Gastroesophageal sphincter (tissue), 4 donors: ENCODE measurements at regions not wholly inside any gene's neighbourhood (a gene's known extent, or its start where the extent isn't known, plus 50 kb on each side); places are given as distances from the start of the nearest gene placed in this dataset.

ENCODE experiments used
- ATAC-seq: fragments of 150-250 bp; one replicate; pipeline ENCODE4 v1.9.1; 2016; ENCODE audit warnings: mild to moderate bottlenecking, moderate library complexity
- H3K27ac ChIP-seq, 4 donors: fragments of 200-600 bp; sonication (generic) in 3 of 4; 1 replicate in 3 of 4; 2 replicates in 1 of 4; pipeline ENCODE4 v1.5.1; 2016 to 2019
- H3K27me3 ChIP-seq: fragments of 200-600 bp; sonication (generic); one replicate; pipeline ENCODE4 v1.5.1; 2019
- H3K36me3 ChIP-seq, 2 donors: fragments of 200-600 bp; sonication (generic); one replicate each; pipeline ENCODE4 v1.5.1; 2019; ENCODE audit warnings: control low read depth in 1 of 2
- H3K4me1 ChIP-seq, 3 donors: fragments of 200-600 bp; sonication (generic); 1 replicate in 2 of 3; 2 replicates in 1 of 3; pipeline ENCODE4 v1.5.1; 2016 to 2019; ENCODE audit warnings: control low read depth in 2 of 3
- H3K4me3 ChIP-seq, 2 donors: fragments of 200-600 bp; sonication (generic); one replicate each; pipeline ENCODE4 v1.5.1; 2019; ENCODE audit warnings: mild to moderate bottlenecking in 1 of 2, moderate library complexity in 1 of 2
- H3K9me3 ChIP-seq, 3 donors: fragments of 200-600 bp; sonication (generic); one replicate each; pipeline ENCODE4 v1.5.1; 2017 to 2019; ENCODE audit warnings: control low read depth in 2 of 3
- CTCF ChIP-seq, 4 experiments: fragments of 200-600 bp in 2 of 4; fragments of 450-650 bp in 2 of 4; sonication (generic) in 1 of 4; IDR thresholded peaks; one replicate each; pipeline ENCODE4 v1.5.1; 2017 to 2019; ENCODE audit warnings: antibody characterized with exemption in 4 of 4, mild to moderate bottlenecking in 2 of 4, moderate library complexity in 2 of 4
- EP300 ChIP-seq: sonication (generic); formaldehyde crosslinking; IDR thresholded peaks from one replicate; pipeline ENCODE4 v1.6.1; 2017; ENCODE audit warnings: antibody characterized with exemption, mild to moderate bottlenecking
- POLR2A ChIP-seq, 2 donors: fragments of 450-650 bp; IDR thresholded peaks; one replicate each; pipeline ENCODE4 v1.6.1; 2017; ENCODE audit warnings: antibody characterized with exemption in 2 of 2, mild to moderate bottlenecking in 2 of 2, moderate library complexity in 1 of 2
- POLR2AphosphoS5 ChIP-seq: sonication (generic); formaldehyde crosslinking; IDR thresholded peaks from one replicate; pipeline ENCODE4 v1.6.1; 2017; ENCODE audit warnings: antibody characterized with exemption
- WGBS, 2 donors: methylation state at CpG; one replicate each; pipeline ENCODE4 v1.1.5; 2018; ENCODE audit warnings: low coverage in 1 of 2; 5-methylcytosine and 5-hydroxymethylcytosine counted together

- TF ChIP-seq CTCF (IDR thresholded peaks at IDR 0.05) = no peak
- TF ChIP-seq POLR2A (IDR thresholded peaks at IDR 0.05) = no peak
- Histone ChIP-seq H3K27me3 (no peaks in the 10 kb centered on the region), H3K27ac (no peak overlapping the region), H3K4me1 (peaks cover 0 to 10% (median 0%) of the 10 kb centered on the region in 3 donors), H3K36me3 (no peaks in the 10 kb centered on the region), H3K9me3 (no peaks in the 10 kb centered on the region), H3K4me3 (no peak overlapping the region)
- no peak for ATAC-seq
- 74 to 94% methylated on average over 2 of the region's 2 CpGs for WGBS, 2 donors
Measured at GRCh38 chr2:206875701-206876100, 63.6 kb upstream of the CPO start.

GRCh38 chr2:206876216-206876860 is 63.0 kb upstream of the CPO start:
- H3K27ac ChIP-seq = no peak overlapping the region
- no peaks in the 10 kb centered on the region for H3K27me3 ChIP-seq
- 27 to 57% methylated on average over 2 to 6 of the region's 7 CpGs for WGBS, 2 donors
- ATAC-seq = no peak
- peaks cover 0 to 10% (median 0%) of the 10 kb centered on the region in 3 donors for H3K4me1 ChIP-seq
- no peak for TF ChIP-seq POLR2A (IDR thresholded peaks at IDR 0.05)
- TF ChIP-seq POLR2AphosphoS5 = no peak
- TF ChIP-seq EP300 = no peak
- TF ChIP-seq CTCF (IDR thresholded peaks at IDR 0.05) = no peak
- H3K9me3 ChIP-seq = no peaks in the 10 kb centered on the region
- H3K4me3 ChIP-seq = no peak overlapping the region
- H3K36me3 ChIP-seq = no peaks in the 10 kb centered on the region

GRCh38 chr2:206881708-206882410 is 57.5 kb upstream of the CPO start:
- Histone ChIP-seq H3K9me3 (no peaks in the 10 kb centered on the region), H3K4me1 (no peaks in the 10 kb centered on the region), H3K36me3 (no peaks in the 10 kb centered on the region), H3K4me3 (no peak overlapping the region), H3K27ac (no peak overlapping the region), H3K27me3 (no peaks in the 10 kb centered on the region)
- TF ChIP-seq CTCF (IDR thresholded peaks at IDR 0.05) (no peak), POLR2A (IDR thresholded peaks at IDR 0.05) (no peak), POLR2AphosphoS5 (no peak), EP300 (no peak)
- no peak for ATAC-seq
- WGBS, 2 donors = 62 to 67% methylated on average over 10 to 11 of the region's 11 CpGs

DNA sequence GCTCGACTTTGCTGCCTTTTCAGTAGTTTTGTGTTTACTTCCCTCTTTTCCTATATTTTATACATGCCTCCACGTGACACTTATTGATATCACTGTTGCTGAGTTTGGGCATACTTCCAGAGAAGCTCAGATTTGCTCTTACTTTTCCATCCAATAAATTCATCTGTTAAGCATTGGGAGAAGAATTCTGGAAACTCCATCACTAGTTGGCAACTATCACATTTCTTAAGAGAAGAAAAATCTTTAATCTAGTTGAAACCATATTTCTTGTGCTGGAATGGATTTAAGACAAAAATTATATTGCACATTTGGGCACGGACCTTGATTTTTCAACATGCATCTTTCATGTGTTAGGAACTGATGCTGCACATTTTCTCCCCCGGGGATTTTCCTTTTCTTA is 52.6 kb upstream of the CPO start:
- no peak for ATAC-seq
- Histone ChIP-seq H3K36me3 (no peaks in the 10 kb centered on the region), H3K27me3 (no peaks in the 10 kb centered on the region), H3K4me3 (no peak overlapping the region), H3K27ac (no peak overlapping the region), H3K9me3 (no peaks in the 10 kb centered on the region), H3K4me1 (no peaks in the 10 kb centered on the region)
- no peak for TF ChIP-seq POLR2AphosphoS5
- no peak for TF ChIP-seq POLR2A (IDR thresholded peaks at IDR 0.05)
- TF ChIP-seq EP300 = no peak
- no peak for TF ChIP-seq CTCF (IDR thresholded peaks at IDR 0.05)
- WGBS, 2 donors = 43 to 84% methylated on average over 4 of the region's 4 CpGs

DNA sequence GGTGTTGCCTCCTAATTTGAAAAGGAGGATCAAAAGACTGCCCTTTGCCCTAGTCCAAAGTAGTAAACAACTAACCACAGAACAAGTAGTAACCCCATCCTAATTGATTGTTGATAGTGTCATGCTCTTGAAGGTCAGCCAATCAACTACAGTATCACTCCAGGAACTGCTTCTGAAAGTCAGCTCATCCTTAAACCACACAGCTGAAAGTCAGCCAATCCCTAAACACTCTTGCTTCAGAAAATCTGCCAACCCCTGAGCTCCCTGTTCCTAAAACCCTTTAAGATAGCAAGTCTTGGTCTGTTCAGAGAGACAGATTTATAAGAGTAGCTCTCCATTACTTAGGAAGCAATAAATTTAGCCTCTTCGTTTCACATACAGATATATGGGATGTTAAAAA is 51.6 kb upstream of the CPO start:
- Histone ChIP-seq H3K27ac (no peak overlapping the region), H3K27me3 (no peaks in the 10 kb centered on the region), H3K4me1 (no peaks in the 10 kb centered on the region), H3K4me3 (no peak overlapping the region), H3K36me3 (no peaks in the 10 kb centered on the region), H3K9me3 (no peaks in the 10 kb centered on the region)
- ATAC-seq = no peak
- no peak for TF ChIP-seq POLR2AphosphoS5
- TF ChIP-seq CTCF (IDR thresholded peaks at IDR 0.05) = no peak
- TF ChIP-seq POLR2A (IDR thresholded peaks at IDR 0.05) = no peak
- no peak for TF ChIP-seq EP300
- WGBS, 2 donors = 67 to 81% methylated on average over 1 of the region's 1 CpG
